PC-9 (cell line): ENCODE measurements at regions not wholly inside any gene's neighbourhood (a gene's known extent, or its start where the extent isn't known, plus 50 kb on each side); places are given as distances from the start of the nearest gene placed in this dataset.

ENCODE experiments used
- EZH2 ChIP-seq: fragments of 200-600 bp; sonication (generic); IDR thresholded peaks from 2 replicates; pipeline ENCODE4 v1.8.0; 2017; ENCODE audit warnings: antibody characterized with exemption, low read depth
- TF ChIP-seq, protein P1 (sequence below): fragments of 200-600 bp; sonication (generic); conservative IDR thresholded peaks from 2 replicates; pipeline ENCODE4 v1.6.1; 2017; ENCODE audit warnings: mixed run types, antibody characterized with exemption, mild to moderate bottlenecking, moderate library complexity

DNA sequence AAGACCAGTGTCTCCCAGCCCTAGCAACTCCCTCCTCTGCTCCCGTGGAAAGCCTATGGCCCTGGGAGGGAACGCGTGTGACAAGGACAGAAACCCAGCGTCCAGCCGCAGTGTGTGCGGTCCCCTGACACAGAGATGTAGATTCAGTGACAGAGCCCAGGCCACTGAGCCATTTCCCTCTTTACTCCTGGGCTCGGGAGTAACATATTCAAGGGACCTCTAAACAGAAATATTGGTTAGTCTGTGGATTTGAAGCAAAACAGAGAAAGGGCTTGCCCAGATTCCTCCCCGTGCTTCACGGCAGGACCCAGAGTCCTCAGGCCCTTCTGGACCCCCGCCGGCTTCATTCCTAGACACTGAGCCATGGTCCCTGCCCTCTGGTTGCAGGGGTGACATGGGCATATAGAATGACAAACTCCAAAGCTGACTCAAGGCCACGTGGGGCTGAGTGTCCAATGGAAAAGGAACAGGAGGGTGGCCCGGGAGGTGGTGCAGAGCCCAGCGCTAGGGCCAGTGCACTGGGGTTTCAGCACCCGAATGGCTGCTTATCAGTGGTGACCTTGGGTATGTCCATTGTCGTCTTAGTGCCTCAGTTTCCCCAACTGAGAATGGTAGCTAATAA lies 248.2 kb downstream of the QKI start:
- TF ChIP-seq, protein P1, sequence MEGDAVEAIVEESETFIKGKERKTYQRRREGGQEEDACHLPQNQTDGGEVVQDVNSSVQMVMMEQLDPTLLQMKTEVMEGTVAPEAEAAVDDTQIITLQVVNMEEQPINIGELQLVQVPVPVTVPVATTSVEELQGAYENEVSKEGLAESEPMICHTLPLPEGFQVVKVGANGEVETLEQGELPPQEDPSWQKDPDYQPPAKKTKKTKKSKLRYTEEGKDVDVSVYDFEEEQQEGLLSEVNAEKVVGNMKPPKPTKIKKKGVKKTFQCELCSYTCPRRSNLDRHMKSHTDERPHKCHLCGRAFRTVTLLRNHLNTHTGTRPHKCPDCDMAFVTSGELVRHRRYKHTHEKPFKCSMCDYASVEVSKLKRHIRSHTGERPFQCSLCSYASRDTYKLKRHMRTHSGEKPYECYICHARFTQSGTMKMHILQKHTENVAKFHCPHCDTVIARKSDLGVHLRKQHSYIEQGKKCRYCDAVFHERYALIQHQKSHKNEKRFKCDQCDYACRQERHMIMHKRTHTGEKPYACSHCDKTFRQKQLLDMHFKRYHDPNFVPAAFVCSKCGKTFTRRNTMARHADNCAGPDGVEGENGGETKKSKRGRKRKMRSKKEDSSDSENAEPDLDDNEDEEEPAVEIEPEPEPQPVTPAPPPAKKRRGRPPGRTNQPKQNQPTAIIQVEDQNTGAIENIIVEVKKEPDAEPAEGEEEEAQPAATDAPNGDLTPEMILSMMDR, result no peak
- no peak for TF ChIP-seq EZH2
